SK-MEL-5 (cell line): ENCODE measurements at regions not wholly inside any gene's neighbourhood (a gene's known extent, or its start where the extent isn't known, plus 50 kb on each side); places are given as distances from the start of the nearest gene placed in this dataset.

Experiments
- DNase-seq: peaks from one replicate; pipeline ENCODE4 v3.0.0-alpha.2; 2016; ENCODE audit warnings: low read depth, low spot score
- in situ Hi-C: cut with HindIII; loops from 2 replicates; pipeline ENCODE4 v1.10.0; 2016; ENCODE audit warnings: low sequenced_read_pairs, high pct_unique_total_duplicates, low pct_unique_long_range_greater_than_20kb

DNA sequence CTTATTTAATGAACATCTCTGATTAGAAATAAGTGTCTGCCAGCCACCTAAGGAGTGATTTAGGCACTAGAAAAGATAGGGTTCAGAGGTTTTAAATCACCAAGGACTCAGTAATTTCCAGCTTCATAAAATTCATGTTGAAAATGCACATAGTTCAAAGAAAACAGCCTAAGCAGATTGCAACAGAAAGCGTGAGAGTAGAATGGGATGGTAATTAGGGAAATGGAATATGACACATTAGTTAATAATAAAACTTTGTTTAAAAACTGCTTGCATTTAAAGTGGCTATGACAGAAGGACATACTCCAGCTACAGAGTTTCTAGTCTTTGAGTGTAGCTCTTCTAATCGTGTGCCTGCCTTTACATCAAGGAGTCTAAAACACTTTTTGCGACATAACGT, 490.8 kb downstream of the TLE4 start:
- no peak for DNase-seq
- in situ Hi-C loops: no loop called here

DNA sequence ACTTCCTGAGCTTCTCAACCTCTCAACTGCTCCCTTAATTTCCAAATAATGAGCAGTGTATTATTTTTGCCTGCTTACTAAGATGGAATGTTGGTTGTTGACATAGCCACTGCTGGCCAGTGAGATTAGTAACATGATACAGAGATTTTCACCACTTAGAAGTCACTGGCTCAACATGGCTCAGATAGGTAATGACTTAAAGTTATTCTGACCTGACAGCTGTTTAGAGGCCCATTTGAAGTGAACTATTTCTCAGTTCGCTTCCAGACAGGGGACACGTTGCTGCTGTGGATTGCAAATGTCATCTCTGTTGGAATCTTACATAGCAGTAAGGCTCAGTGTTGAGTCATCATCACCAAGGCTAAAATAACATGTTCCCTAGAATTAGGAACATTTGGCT, 490.2 kb downstream of the TLE4 start:
- no peak for DNase-seq
- in situ Hi-C loops: no loop called here

DNA sequence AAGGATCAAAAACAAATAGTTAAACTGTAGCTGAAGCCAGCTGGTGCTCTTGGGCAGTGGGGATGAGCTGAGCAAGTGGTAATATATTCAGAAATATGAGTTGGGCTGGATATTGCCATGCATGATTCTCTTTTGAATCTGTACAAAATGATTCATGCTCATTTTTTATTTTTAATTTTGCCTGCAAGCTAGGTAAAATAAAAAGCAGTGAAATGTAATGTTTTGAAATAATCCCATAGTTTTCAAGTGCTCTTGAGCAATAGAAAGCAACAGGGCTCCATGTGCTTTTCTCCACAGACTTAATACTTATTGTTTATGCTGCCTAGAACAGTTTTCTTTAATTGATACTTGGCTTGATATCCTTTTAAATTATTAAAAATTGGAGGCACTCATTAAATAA, 489.3 kb downstream of the TLE4 start:
- in situ Hi-C loops: no loop called here
- no peak for DNase-seq

DNA sequence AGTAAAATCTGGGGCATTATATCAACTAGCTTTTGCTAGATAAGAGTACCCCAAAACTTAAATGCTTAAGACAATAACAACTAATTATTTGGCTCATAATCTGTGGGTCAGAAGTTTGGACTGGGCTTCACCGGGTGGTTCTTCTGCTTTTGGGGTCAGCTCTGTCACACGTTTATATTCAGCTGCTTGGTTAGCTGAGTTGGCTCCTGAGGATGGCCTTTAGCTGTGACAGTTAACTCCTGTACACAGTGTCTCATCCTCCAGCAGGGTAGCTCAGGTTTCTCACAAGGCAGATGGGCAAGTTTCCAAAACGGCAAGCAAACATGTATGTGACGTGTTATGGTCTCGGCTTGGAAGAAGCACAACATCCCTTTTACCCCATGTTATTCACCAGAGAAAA, 488.2 kb downstream of the TLE4 start:
- DNase-seq: no peak
- in situ Hi-C loops: no loop called here

DNA sequence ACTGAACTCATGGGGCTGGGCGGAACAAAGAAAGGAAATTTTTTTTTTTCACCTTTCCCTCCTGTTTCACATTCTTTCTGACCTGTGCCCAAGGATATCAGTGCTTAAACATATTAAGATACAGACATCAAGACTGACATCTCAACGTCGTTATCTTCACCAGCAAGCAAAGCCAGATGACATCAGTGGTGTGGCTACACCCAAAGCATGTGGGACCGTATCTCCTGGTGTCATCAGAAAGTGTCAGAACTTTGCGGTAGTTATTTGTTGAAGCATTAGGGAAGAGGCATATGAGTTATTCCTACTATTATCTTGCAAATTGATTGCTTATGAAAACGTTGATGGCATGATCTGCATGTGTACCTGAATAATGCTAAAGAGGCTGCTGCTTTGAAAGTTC, 487.4 kb downstream of the TLE4 start:
- in situ Hi-C loops: no loop called here
- no peak for DNase-seq

DNA sequence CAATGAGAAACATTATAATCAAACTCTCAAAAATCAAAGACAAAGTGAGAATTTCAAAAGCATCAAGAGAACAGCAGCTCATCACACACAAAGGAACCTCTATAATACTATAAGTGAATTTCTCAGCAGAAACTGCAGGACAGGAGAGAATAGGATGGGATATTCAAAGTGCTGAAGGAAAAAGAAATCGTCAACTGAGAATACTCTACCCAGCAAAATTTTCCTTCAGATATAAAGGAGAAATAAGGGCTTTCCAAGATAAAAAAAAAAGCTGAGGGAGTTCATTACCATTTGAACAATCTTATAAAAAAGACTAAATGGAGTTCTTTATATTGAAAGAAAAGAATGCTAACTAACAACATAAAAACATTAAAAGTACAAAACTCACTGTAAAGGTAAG, 481.1 kb downstream of the TLE4 start:
- in situ Hi-C loops: no loop called here

DNA sequence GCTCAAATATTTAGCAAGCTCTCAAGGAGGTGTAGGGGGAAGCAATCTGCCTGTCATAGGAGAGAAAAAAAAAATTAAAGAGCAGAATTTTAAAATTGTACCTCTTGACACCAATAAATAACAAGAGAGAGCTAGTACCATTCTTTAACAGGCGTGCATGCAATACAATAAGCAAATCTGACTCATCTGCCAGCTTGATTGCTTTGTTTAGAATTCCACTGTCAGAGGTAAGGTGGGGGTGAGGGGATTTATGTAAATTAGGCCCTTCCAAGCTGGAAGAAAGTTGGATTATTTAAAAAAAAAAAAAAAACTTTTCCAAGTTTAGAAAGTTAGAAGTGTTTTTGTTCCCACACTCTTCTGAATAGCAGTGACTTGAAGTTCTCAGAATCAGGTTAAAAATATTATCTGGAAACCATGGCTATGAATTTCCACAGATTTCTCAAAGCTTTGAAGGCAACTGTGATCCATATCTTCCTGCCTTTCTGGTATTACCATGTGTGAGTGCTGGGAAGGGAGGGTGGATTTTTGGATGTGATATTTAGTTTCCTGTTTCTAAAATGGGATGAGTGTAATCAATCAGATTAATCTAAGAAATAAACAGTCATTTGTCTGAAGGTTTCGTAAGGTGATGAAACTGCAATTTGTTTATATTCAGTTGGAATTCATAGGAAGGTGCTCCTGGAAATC, 477.5 kb downstream of the TLE4 start:
- in situ Hi-C loops: no loop called here
- DNase-seq: no peak

More for the DNA sequence above, 481.1 kb downstream of the TLE4 start:
- no peak for DNase-seq

DNA sequence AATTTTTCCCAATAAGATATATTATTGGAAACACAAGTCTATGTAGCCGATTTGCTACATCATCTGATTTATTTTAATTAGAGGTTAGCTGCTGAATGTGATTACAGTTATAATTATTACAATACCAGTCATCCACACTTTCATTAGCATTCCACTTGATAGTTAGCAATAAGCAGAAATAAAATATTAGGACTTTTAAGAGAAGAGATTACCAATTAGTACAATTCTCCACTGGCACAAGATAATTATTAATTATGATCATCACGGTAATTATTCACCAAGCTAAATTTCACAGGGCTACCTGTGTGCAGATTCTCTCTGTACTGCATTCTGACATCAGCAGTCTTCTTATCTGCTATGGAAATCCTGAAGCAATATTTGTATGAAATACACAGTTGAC, 474.7 kb downstream of the TLE4 start:
- no peak for DNase-seq
- in situ Hi-C loops: no loop called here

DNA sequence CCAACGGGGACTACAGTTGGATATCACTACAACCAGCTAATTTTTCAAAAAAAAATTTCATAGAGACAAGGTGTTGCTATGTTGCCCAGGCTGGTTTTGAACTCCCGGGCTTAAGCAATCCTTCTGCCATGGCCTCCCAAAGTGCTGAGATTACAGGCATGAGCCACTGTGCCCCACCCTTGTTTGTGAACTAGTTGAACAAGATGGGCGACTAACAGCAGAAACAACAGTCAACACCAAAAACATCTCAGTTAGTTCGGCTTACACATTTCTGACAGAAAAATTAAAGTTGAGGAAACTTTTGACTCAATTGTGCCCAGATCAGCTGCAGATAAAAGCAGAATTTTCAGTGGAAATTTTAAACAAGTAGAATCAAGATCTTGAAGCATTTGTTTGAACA, 470.1 kb downstream of the TLE4 start:
- DNase-seq: no peak
- in situ Hi-C loops: no loop called here

DNA sequence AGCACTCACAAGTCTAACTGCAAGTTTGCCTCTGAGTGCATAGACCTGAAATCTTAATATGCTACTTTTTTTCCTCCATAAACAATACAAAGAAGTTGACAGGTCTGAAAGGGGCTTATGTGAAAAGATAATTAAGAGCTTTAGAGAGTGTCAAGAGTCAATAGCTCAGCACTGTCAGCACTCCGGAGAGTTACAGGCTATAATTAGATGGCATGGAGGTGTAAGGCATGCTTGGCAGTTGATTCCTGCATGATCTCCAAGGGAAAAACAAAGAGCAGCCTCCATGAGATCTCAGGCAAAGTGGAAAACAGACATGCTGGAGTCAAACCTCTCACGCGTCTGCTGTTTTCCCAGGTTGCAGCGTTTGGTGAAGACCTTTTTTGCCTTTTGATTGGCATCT, 468.7 kb downstream of the TLE4 start:
- in situ Hi-C loops: no loop called here

DNA sequence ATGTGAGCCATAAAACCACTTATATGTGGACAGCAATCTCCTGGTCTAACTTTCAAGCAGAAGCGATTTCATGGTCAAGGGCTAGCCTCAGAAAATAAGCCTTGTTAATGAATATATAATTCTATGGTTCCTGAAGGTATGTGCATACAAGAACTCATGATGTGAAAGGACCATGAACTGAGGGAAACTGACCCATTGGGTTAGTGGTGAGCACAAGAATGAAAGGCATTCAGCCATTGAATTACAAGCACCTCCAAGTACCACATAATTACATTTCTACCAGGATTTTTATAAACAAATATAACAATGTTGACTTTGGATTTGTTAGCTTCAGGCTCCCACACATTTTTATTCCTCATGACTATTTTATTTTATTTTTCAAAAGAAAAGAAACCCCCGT, 459.0 kb downstream of the TLE4 start:
- DNase-seq: no peak
- in situ Hi-C loops: no loop called here

More for the DNA sequence above, 468.7 kb downstream of the TLE4 start:
- no peak for DNase-seq

DNA sequence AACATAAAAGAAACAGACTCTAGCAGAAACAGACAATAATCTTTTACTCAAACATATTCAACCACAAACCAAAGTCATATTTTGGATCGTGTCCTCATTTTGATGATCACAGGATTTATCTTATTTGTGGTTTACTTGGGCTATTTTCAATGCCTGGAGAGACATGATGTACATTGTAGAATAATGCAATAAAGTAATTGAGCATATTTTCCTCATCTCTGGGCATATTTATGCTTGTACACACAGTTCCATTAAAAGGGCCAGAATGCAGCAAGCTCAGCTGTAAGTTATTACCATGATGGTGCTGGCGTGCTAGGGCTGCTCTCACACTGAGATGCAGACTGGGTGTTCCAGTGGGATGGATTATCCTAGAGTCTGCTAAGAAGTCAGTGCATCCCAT, 456.7 kb downstream of the TLE4 start:
- in situ Hi-C loops: no loop called here

DNA sequence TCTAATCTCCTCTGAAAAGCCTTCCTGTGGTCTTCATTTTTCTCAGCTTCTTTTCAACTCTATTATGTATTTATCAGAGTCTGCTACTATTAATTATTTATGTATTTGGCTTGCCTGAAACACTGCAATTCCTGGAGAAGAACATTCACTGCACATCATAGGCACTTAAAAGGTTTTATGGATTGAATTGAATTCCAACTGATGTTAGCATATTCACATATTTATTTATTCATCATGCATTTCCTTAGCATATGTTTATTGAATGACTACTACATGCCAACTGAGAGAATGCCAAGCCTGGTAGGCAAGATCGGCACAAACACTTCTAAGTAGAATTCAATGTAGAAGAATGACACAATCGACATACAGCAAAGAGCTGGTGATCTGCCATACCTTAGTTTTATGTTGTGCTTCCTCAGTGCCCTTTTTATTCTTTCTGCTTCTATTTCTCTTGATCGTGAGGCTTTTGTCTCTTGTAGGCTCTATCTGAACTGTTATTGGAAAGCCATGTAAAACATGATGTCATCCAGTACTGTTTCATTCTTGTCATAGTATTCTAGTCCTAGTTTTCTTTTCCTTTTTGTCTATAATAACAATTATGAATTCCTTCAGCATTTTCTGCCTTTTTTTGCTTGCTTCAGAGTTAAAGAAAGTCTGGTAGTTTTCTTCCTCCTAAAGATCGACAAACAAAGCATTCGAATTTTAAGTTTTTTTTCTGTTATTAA, 454.2 kb downstream of the TLE4 start:
- in situ Hi-C loops: no loop called here
- DNase-seq: no peak

More for the DNA sequence above, 456.7 kb downstream of the TLE4 start:
- DNase-seq: no peak

DNA sequence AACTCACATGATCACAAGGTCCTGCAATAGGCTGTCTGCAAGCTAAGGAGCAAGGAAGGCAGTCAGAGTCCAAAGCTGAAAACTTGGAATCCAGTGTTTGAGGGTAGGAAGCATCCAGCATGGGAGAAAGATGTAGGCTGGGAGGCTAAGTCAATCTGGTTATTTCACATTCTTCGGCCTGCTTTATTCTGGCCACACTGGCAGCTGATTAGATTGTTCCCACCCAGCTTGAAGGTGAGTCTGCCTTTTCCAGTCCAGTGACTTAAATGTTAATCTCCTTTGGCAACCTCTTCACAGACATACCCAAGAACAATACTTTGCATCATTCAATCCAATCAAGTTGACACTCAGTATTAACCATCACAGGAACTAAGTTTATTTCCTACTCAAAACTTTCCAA, 453.4 kb downstream of the TLE4 start:
- DNase-seq: no peak

DNA sequence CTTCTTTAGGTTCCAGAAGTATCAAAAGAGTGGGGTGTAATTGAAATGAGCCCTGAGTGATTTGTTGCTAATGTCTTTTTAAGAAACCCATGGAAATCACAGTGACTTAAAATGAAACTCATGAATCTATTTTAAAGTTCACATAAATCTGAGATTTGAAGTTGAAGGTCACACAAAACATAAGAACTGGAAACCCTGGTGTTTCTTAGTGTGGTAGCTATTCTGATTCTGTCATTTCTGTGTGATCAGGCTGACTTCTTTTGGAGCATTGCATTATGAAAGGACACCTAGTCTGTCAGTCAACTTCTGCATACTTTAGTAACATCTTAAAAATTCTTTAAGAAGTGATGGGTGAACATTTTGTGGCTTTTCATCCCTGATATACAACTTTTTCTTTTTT, 448.8 kb downstream of the TLE4 start:
- no peak for DNase-seq
- in situ Hi-C loops: no loop called here

More for the DNA sequence above, 453.4 kb downstream of the TLE4 start:
- in situ Hi-C loops: no loop called here

DNA sequence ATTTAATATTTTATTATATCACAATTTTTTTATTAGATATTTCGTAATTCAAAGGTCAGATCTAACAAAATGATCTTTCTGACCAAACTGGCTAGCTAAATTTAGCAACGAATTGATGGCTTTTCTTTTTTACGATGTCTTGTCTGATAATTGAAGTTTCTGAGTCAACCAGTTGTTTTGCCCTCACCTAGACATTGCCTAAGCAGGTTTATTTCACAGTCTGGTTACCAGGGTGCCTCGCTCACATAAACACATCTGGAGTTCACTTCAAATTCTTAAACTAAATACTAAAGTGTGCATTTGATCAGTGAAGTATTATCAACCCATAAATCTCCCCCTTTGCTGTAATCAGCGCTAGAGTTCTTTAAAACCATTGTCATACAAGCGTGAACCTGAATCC, 448.3 kb downstream of the TLE4 start:
- in situ Hi-C loops: no loop called here

DNA sequence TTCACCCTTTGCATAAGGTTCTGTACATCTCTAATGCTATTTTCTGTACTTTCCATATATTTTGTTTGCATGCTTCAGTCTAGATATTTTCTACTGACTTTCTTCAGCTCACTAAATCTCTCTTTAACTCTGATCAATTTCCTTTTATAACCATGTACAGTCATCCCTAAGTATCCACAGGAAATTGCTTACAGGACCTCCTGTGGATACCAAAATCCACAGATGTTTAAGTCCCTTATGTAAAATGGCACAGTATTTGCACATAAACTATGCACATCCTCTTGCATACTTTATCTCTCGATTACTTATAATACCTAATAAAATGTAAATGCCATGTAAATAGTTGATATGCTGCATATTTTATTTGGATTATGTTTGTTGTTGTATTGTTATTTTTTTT, 442.1 kb downstream of the TLE4 start:
- in situ Hi-C loops: no loop called here
- DNase-seq: no peak

More for the DNA sequence above, 448.3 kb downstream of the TLE4 start:
- DNase-seq: no peak

DNA sequence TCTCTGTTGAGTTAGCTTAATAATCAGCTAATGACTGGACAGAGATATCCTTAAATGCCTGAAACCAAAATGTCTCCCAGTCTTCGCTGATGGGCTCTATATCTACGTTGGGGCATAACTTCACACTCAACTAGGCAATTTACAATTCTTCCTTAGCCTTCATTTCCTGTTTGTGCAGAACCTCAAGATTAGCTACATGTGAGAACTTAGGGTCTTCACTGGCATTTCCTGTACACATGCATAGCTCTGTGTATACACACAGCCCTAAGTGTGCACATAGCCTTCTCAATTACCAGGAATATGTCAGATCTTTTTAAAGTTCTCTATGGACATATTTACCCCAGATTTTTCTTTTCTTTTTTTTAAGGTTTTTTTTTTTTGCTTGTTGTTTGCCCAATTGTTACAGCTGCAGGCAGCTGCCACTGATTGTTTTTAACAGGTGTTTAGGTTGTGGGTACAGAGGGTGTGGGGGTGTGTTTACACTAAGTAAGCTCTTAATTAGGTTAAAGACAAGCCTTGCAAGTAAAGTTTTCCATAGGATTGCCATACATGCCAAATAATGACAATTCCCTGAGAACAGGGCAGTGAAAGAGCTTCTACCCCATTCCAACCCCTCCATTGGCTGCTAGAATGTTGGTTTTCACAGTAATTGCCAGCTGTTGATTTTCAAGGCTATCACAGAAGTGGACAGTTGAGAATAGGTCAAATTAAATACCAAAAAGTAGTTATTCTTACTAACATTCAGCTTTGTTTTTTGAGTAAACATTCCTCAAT, 441.0 kb downstream of the TLE4 start:
- DNase-seq: no peak
- in situ Hi-C loops: no loop called here

DNA sequence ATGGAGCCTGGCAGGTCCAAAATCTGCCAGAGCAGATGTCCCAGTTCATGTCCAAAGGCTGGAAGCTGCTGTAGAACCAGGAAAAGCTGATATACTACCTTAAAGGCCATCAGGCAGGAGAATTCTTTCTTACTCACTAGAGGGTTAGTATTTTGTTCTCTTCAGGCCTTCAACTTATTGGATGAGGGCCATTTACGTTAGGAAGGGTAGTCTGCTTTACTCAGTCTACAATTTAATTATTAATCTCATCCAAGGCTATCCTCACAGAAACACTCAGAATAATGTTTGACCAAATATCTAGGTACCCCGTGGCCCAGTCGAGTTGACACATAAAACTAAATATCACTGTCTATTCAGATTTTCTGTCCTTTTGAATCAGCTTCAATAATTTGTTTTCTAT, 437.4 kb downstream of the TLE4 start:
- no peak for DNase-seq
- in situ Hi-C loops: no loop called here
